DND-41 (cell line): ENCODE measurements at regions not wholly inside any gene's neighbourhood (a gene's known extent, or its start where the extent isn't known, plus 50 kb on each side); places are given as distances from the start of the nearest gene placed in this dataset.

ENCODE experiments used
- EZH2 ChIP-seq: IDR thresholded peaks from 3 replicates; pipeline ENCODE4 v1.6.1; 2012; ENCODE audit warnings: borderline replicate concordance, low read depth, mild to moderate bottlenecking, moderate library complexity, low read length, inconsistent platforms; ENCODE audit not compliant: severe bottlenecking
- TF ChIP-seq, protein P1 (sequence below): IDR thresholded peaks from 2 replicates; pipeline ENCODE4 v1.5.1; 2012; ENCODE audit warnings: borderline replicate concordance, low read length, moderate library complexity, mild to moderate bottlenecking; ENCODE audit not compliant: poor library complexity, severe bottlenecking; ENCODE audit errors: extremely low read depth

DNA sequence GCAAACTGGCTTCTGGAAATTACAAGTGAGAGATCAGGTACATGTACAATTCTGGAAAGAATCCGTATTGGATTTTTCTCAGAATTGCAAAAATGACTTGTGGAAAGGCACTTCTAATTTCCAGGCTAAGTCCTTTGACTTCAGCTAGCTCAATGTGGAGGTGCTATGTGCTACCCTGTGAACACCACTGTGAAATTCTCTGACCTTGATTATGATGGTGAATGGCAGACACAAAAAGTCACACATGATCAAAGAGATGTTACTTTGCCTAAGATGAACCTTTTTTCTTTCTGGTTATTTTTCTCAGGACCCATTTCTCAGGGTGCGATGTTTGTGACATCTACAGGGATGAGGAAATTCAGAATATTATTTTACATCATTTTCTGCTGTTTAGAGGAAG, 856.6 kb upstream of the VRK2 start:
- TF ChIP-seq, protein P1, sequence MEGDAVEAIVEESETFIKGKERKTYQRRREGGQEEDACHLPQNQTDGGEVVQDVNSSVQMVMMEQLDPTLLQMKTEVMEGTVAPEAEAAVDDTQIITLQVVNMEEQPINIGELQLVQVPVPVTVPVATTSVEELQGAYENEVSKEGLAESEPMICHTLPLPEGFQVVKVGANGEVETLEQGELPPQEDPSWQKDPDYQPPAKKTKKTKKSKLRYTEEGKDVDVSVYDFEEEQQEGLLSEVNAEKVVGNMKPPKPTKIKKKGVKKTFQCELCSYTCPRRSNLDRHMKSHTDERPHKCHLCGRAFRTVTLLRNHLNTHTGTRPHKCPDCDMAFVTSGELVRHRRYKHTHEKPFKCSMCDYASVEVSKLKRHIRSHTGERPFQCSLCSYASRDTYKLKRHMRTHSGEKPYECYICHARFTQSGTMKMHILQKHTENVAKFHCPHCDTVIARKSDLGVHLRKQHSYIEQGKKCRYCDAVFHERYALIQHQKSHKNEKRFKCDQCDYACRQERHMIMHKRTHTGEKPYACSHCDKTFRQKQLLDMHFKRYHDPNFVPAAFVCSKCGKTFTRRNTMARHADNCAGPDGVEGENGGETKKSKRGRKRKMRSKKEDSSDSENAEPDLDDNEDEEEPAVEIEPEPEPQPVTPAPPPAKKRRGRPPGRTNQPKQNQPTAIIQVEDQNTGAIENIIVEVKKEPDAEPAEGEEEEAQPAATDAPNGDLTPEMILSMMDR, result no peak
- no peak for TF ChIP-seq EZH2
